Uterus (tissue), 3 donors: ENCODE measurements at regions not wholly inside any gene's neighbourhood (a gene's known extent, or its start where the extent isn't known, plus 50 kb on each side); places are given as distances from the start of the nearest gene placed in this dataset.

Experiments
- DNase-seq, 2 donors: peaks; one replicate each; pipeline ENCODE4 v3.0.0-alpha.2; 2019 to 2020
- H3K27ac ChIP-seq, 2 donors: fragments of 200-600 bp; sonication (generic); 1 replicate in 1 of 2; 2 replicates in 1 of 2; pipeline ENCODE4 v1.5.1; 2016 to 2018
- H3K27me3 ChIP-seq, 2 donors: fragments of 200-600 bp; sonication (generic); one replicate each; pipeline ENCODE4 v1.5.1; 2018 to 2019; ENCODE audit warnings: control low read depth in 1 of 2
- H3K36me3 ChIP-seq, 2 donors: fragments of 200-600 bp; sonication (generic); one replicate each; pipeline ENCODE4 v1.5.1; 2019; ENCODE audit warnings: control low read depth in 1 of 2
- H3K4me1 ChIP-seq, 2 donors: fragments of 200-600 bp; sonication (generic); one replicate each; pipeline ENCODE4 v1.5.1; 2018 to 2019; ENCODE audit warnings: control low read depth in 1 of 2
- H3K4me3 ChIP-seq, 2 donors: fragments of 200-600 bp; sonication (generic); 1 replicate in 1 of 2; 2 replicates in 1 of 2; pipeline ENCODE4 v1.5.1; 2018 to 2019; ENCODE audit warnings: mild to moderate bottlenecking in 1 of 2
- H3K9me3 ChIP-seq, 2 donors: fragments of 200-600 bp; sonication (generic); one replicate each; pipeline ENCODE4 v1.5.1; 2019; ENCODE audit warnings: control low read depth in 1 of 2
- POLR2A ChIP-seq, 2 donors: fragments of 450-650 bp; IDR thresholded peaks; one replicate each; pipeline ENCODE4 v1.6.1; 2016; ENCODE audit warnings: antibody characterized with exemption in 2 of 2, mild to moderate bottlenecking in 1 of 2, moderate library complexity in 1 of 2
- intact Hi-C: fragments of 100-400 bp; cut with DNase I; formaldehyde crosslinking; loops from one replicate; pipeline ENCODE4 v1.15.1; 2023; ENCODE audit warnings: low total_unique reads
- TF ChIP-seq, protein P1 (sequence below), 4 experiments: fragments of 200-600 bp in 2 of 4; fragments of 450-650 bp in 2 of 4; sonication (generic) in 2 of 4; IDR thresholded peaks; one replicate each; pipeline ENCODE4 v1.5.1; 2016 to 2019; ENCODE audit warnings: antibody characterized with exemption in 4 of 4, mild to moderate bottlenecking in 2 of 4, moderate library complexity in 1 of 4
- donor health status: DM: yes; HTN: yes; CAD: no.

DNA sequence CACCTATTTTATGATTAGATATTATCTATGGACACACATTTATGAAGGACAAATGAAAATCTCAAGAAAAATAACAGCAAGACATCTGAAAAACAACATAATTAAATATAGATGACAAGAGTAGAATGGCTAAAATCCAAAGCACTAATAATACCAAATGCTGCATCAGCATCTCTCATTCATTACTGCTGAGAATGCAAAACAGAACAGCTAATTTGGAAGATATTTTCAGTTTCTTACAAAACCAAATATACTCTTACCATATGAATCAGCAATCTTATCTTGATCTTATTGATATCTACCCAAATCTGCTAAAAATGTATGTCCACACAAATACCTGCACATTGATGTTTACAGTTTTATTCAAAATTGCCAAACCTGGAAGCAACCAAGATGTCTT lies 829.1 kb upstream of the MIR17HG start:
- no peaks in the 10 kb centered on the region for H3K9me3 ChIP-seq
- H3K27ac ChIP-seq = no peak overlapping the region
- H3K4me3 ChIP-seq = no peak overlapping the region
- H3K27me3 ChIP-seq = no peaks in the 10 kb centered on the region
- H3K36me3 ChIP-seq = no peaks in the 10 kb centered on the region
- H3K4me1 ChIP-seq = no peaks in the 10 kb centered on the region
- DNase-seq = no peak
- intact Hi-C loops = no loop called here
- TF ChIP-seq, protein P1, sequence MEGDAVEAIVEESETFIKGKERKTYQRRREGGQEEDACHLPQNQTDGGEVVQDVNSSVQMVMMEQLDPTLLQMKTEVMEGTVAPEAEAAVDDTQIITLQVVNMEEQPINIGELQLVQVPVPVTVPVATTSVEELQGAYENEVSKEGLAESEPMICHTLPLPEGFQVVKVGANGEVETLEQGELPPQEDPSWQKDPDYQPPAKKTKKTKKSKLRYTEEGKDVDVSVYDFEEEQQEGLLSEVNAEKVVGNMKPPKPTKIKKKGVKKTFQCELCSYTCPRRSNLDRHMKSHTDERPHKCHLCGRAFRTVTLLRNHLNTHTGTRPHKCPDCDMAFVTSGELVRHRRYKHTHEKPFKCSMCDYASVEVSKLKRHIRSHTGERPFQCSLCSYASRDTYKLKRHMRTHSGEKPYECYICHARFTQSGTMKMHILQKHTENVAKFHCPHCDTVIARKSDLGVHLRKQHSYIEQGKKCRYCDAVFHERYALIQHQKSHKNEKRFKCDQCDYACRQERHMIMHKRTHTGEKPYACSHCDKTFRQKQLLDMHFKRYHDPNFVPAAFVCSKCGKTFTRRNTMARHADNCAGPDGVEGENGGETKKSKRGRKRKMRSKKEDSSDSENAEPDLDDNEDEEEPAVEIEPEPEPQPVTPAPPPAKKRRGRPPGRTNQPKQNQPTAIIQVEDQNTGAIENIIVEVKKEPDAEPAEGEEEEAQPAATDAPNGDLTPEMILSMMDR (IDR thresholded peaks at IDR 0.05) = no peak
- TF ChIP-seq POLR2A (IDR thresholded peaks at IDR 0.05) = no peak

DNA sequence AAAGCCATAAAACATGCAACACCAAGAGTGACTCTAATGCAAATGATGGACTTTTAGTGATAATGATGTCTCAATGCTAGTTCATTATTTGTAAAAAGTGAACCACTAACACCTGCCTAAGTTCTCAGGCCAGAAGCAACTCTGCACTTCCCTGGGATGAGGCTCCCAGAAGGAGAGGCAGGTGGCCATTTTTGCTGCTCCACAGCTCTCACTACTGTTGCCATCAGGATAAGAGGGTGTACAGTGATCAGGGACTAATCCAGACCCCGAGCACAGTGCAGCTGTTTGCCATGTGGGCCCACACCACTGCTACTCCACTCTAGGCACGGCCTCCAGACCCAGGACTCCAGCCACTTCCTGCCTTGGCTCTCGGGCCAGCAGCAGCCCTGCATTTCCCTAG lies 828.3 kb upstream of the MIR17HG start:
- intact Hi-C loops = no loop called here
- no peaks in the 10 kb centered on the region for H3K9me3 ChIP-seq
- no peak overlapping the region for H3K27ac ChIP-seq
- H3K36me3 ChIP-seq = no peaks in the 10 kb centered on the region
- no peaks in the 10 kb centered on the region for H3K27me3 ChIP-seq
- no peak for TF ChIP-seq POLR2A (IDR thresholded peaks at IDR 0.05)
- TF ChIP-seq, protein P1 (IDR thresholded peaks at IDR 0.05) = no peak
- no peak for DNase-seq
- H3K4me1 ChIP-seq = no peaks in the 10 kb centered on the region
- no peak overlapping the region for H3K4me3 ChIP-seq

DNA sequence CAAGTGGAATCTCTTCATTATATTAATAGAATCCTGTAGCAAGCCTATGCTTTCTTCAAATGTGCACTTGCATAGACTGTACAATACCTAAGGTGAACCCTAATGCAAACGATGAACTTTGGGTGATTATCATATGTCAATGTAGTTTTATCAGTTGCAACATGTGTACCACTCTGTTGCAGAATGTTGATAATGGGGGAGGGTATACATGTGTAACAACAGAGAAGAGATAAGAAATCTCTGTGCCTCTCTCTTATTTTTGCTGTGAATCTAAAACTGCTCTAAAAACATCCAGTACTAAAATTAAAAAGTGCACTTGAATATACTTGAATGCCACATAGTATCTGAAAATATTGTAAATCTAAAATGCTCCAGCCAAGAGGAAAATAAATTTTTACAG lies 820.8 kb upstream of the MIR17HG start:
- no peaks in the 10 kb centered on the region for H3K9me3 ChIP-seq
- no peaks in the 10 kb centered on the region for H3K4me1 ChIP-seq
- TF ChIP-seq, protein P1 (IDR thresholded peaks at IDR 0.05) = no peak
- TF ChIP-seq POLR2A (IDR thresholded peaks at IDR 0.05) = no peak
- H3K36me3 ChIP-seq = no peaks in the 10 kb centered on the region
- intact Hi-C loops = no loop called here
- no peak for DNase-seq
- no peak overlapping the region for H3K4me3 ChIP-seq
- no peak overlapping the region for H3K27ac ChIP-seq
- H3K27me3 ChIP-seq = no peaks in the 10 kb centered on the region

DNA sequence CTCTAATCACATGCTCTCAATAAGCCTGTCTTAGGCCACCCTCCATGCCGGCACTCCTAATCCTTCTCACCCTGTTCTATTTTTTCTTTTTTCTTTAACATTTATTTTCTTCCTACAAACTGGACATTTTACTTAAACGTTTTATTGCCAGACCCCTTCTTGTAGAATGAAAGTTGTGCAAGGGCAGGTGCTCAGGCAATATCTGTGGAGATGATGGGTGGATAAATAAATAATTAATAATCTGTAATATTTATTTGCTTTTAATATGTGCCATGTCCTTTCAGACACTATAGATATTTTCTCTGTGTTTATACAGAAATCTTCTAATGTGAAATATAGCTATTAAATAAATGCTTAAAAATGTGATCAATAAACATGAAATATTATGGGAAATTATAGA lies 815.7 kb upstream of the MIR17HG start:
- TF ChIP-seq, protein P1 (IDR thresholded peaks at IDR 0.05) = no peak
- TF ChIP-seq POLR2A (IDR thresholded peaks at IDR 0.05) = no peak
- H3K36me3 ChIP-seq = no peaks in the 10 kb centered on the region
- DNase-seq = no peak
- H3K4me3 ChIP-seq = no peak overlapping the region
- H3K27ac ChIP-seq = no peak overlapping the region
- H3K27me3 ChIP-seq = no peaks in the 10 kb centered on the region
- intact Hi-C loops = no loop called here
- H3K9me3 ChIP-seq = no peaks in the 10 kb centered on the region
- H3K4me1 ChIP-seq = no peaks in the 10 kb centered on the region

DNA sequence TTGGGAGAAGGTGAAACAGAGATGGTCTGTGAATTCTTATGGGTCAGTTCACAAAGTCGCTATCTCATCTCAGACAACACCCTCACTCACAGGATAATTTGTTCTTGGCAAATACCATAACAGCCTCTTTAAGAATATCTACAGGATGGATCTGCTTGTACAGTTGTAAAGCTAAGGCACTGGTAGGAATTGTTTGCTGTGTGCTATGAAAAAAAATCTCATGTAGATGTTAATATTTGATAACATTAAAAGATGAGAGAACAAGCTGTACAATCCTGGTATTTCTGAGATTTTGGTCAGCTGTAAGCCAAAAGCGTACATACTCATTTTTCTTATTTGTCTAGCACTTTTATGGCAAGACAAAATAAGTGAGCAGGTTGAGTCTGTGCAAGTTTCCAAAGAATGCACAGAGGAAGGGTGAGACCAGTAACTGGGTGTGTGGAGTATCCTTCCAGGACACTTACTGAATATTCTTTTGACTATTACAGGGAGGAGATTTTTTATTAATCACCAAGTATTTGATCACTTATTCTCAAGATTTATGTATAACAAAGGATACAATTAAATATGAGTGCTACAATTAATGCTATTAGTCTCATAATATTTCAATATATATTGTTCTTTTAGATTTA lies 814.5 kb upstream of the MIR17HG start:
- H3K36me3 ChIP-seq = no peaks in the 10 kb centered on the region
- no peak for DNase-seq
- no peak overlapping the region for H3K27ac ChIP-seq
- H3K27me3 ChIP-seq = no peaks in the 10 kb centered on the region
- intact Hi-C loops = no loop called here
- TF ChIP-seq, protein P1 (IDR thresholded peaks at IDR 0.05) = no peak
- no peak for TF ChIP-seq POLR2A (IDR thresholded peaks at IDR 0.05)
- no peaks in the 10 kb centered on the region for H3K9me3 ChIP-seq
- no peaks in the 10 kb centered on the region for H3K4me1 ChIP-seq
- no peak overlapping the region for H3K4me3 ChIP-seq
